Mucosa of gallbladder (tissue), 1 donor: ENCODE measurements at regions not wholly inside any gene's neighbourhood (a gene's known extent, or its start where the extent isn't known, plus 50 kb on each side); places are given as distances from the start of the nearest gene placed in this dataset.

Experiments used
- DNase-seq: peaks from one replicate; pipeline ENCODE4 v3.0.0-alpha.2; 2020; ENCODE audit warnings: low spot score
- donor health status: DM: no; HTN: no; CAD: no.

- DNase-seq, result no peak
Observed at GRCh38 chr2:151032741-151033191, 228.9 kb downstream of the RBM43 start.

- no peak for DNase-seq
Observed at GRCh38 chr2:151030663-151031230, 230.9 kb downstream of the RBM43 start.

GRCh38 chr2:151029406-151030157, 232.1 kb downstream of the RBM43 start:
- DNase-seq, result no peak

DNA sequence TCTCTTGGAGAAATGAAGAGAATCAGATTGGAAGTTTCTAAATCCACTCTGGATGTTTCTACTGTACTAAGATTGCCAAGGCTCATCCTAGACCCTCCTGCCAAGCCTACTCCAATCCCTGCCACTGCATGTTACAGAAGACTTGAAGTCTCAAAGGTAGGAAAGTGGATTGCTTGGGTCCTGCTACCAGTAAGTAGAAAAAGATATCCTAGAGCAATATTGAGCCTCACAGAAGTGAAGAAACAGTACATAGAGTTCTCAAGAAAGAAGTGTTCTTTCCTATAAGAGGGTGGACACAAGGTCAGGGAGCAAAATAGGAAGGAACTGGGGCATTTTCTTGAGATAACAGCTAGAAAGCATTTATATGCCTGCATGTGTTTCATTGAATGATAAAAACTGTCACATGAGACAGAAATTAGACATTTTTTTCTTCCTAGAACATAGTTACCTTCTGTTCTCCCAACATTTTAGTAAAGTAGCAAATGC, 232.9 kb downstream of the RBM43 start:
- no peak for DNase-seq

GRCh38 chr2:151027151-151027550, 234.5 kb downstream of the RBM43 start:
- no peak for DNase-seq

- no peak for DNase-seq
Observed at GRCh38 chr2:151025816-151026215, 235.8 kb downstream of the RBM43 start.

DNA sequence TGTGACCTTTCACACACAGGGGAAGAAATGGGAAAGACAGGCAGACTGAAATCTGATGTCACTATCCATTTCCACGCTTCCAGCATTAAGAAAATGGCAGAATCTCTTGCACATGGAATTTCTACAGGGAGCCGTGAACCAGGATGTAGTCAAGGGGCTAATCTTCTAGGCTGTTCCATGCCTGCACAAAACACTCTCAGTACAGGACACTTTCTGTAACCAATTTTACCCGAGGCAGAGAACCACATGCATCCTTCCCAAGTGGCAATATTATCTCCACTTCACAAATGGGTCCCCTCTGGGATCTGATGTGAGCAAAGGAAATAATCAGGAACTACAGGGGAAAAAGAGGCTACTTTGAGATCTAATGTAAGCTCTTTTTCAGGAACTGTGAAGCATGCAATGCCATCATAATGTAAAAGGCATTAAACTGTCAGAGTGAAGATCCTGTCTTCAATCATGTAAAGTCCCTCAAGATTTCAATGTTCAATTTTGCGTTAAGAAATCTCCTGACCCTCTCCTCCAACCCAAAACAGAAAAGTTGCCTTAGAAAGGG, 236.9 kb downstream of the RBM43 start:
- no peak for DNase-seq

DNA sequence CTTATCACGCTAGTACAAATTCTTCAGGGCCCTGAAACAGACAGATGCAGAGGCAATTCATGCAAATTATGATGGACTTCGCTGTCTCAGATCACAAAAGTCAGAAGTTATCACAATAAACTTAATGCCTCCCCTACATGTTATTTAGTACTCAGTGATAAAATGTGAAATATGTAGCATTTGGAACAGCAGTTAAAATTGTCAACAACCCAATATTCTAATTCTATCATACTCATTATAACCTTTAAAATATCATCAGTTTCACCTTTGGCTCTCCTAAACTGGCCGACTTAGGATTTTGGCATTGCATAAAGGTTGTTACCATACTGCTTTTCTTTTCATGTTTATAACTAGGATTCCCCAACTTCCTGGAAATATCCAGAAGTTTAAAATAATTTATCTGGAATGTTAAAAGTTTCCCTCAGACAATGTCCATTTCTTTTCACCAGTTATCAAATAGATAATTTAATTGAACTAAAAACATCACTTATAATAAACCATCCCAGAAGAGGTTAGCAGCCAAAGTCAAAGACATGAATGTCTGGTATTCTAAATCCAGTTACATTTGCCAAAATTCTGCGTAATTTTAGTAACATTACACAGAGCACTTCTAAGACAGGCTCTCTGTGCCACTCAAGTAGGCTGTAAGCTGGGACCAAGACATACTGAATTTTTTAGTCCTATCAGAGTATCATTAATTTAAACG, 239.8 kb downstream of the RBM43 start:
- DNase-seq, result no peak

GRCh38 chr2:151020411-151020810, 241.3 kb downstream of the RBM43 start:
- DNase-seq, result no peak

DNA sequence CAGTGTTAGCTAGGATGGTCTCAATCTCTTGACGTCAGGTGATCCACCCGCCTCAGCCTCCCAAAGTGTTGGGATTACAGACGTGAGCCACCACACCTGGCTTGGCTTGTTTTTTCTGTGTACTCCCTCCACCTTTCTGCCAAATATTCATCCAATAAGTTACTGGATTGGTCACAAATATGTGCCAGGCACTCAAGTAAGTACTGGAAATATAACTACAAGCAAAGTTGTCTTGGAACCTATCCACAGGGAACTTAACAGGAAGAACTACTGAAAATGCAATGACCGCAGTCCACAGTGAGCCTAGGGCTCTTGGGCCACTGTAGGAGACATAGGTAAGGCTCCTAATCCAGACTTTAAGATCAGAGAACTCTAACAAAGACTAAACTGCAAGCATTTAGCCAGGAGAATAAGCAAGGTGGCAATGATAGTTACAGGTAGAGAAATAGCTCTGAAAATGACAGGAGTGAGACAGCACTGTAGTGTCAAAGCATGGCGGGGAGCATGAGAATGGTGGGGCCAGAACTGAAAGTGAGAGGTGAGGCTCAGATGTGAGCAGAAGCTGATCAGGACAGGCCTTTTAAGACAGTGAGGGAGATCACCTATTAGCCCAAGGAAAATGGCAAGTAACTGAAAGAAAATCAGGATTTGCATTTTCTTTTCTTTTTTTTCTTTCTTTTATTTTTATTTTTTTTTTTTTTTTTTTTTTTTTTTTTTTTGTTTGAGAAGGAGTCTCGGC, 252.1 kb downstream of the RBM43 start:
- no peak for DNase-seq

- DNase-seq, result no peak
Observed at GRCh38 chr2:151007365-151007764, 254.3 kb downstream of the RBM43 start.

GRCh38 chr2:151002959-151003600, 258.6 kb downstream of the RBM43 start:
- no peak for DNase-seq

DNA sequence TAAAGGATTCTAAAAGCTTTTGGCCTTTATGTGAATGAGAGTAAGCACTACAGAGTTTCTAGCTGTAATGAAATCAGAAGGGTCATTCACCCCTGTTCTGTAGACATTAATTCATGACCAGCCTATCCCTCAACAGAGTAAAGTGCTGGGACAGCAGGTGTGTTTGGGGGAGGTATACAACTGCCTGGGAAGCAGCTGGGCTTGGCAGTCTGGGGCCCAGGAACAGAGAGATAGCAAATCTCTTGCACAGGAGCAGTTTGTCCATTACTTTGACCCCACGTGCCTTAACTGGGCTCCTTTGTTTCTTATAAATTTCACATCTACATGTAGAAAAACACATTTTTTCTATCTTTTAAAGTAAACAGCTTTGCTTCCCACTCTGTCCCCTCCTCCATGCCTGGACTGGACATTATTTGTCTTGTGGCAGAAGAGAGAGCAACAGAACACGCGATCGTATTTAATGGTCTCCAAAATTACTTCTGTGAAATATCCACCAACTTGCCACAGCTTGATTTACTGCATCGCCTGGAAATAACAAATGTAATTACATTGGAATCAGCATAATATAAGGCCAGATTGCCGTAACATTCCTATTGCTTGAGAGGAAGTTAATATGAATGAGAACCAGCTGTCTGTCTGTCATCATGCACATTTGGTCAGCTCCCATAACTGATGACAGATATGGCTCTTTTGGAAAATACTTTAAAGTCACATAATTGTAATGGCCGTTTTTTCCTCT, 263.8 kb downstream of the RBM43 start:
- DNase-seq, result no peak

DNA sequence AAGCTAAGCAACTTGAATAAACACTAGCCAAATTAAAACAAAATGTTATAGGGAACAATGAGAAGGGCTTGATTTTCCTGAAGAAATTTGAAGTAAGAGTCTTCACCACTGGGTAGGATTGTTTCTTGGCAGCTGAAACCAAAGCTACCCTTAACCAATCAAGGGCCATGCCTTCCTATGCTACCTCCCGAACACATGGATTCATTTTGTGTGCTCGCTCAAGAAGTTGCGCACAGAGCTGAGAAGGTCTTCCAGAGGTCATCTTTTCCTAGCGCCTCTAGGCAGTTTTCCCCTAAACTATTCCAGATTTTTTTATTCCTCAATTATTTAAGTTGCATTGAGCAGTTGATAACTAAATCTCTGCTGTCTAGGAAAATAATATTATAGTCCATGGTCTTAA, 264.6 kb downstream of the RBM43 start:
- no peak for DNase-seq

GRCh38 chr2:150994076-150994475, 267.6 kb downstream of the RBM43 start:
- no peak for DNase-seq

DNA sequence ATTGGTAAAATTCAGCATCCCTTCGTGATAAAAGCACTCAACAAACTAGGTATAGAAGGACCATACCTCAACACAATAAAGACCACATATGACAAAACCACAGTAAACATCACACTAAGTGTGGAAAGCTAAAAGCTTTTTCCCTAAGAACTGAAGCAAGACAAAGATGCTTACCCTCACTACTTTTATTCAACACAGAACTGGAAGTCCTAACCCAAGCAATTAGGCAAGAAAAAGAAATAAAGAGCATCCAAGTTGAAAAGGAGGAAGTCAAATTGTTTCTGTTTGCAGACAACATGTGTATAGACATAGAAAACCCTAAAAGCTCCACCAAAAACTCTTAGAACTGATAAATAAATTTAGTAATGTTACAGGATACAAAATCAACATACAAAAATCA, 271.7 kb downstream of the RBM43 start:
- no peak for DNase-seq

GRCh38 chr2:150985741-150986140, 275.9 kb downstream of the RBM43 start:
- no peak for DNase-seq

DNA sequence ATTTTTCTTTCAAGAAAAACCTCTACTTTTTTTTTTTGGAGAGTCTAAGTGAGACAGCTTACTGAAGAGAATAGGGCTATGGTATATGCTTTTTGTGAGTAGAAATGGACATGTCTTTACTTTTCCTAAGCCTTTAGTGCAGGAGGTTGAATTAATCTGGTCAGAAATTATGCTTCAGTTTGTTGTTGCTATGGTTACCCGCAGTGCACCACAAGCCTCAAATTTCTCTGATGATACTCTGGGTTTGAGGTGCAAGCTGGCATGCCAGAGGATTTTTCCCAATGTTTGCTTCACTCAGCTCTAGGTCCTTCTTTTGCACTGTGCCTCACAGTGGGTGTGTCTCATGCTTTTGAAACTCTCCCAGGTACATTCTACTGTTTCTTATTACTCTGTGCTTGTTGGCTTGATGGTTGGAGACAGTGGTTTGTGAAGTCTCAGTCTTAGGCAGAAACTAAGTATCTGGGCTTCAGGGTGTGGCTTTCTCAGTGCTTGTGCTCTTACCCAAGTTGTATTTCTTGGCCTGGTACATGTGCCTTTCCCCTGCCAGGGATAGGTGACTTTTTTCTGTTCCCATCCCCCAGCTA, 278.3 kb downstream of the RBM43 start:
- no peak for DNase-seq

DNA sequence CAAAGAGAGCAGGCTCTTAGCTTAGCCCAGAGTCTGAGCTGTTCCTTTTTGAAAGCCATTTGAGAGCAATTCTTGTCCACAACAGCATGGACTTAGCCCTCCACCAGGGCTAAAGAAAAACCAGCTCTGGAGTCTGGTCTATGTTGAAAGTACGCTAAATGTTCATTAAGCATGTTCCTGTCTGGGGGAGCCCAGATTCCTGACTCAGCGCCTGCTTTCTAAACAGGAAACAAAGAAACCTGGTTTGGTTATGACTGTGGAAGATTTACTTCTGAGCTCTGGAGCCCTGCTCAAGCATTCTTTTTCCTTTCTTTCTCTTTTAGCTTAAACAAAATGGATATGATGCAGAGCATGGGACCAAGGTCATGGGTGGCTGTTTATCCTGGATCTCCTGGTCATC, 279.8 kb downstream of the RBM43 start:
- DNase-seq, result no peak

- DNase-seq, result no peak
Observed at GRCh38 chr2:150978053-150978452, 283.6 kb downstream of the RBM43 start.
